ENCODE measurements at regions not wholly inside any gene's neighbourhood (a gene's known extent, or its start where the extent isn't known, plus 50 kb on each side); places are given as distances from the start of the nearest gene placed in this dataset.
A peak's percentile ranks its signal among the peaks of the same experiment; 100 is the strongest.

DNA sequence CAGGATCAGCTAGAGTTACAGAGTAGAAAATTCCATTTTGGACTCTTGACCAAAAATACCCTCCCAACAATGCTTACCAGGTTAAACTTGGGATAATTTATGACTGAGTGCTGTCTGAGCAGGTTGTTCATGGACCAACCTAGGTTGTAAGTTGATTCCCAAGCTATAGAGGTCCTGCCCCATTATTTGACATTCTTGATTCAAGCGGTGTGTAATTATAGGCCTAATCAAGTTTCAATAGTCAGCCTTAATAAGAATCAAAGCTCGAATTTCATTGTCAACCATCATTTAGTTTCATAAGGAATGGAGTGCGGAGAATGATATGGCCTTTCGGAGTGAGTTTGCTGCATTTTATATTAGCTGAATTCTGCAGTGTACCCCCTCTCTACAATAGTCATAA lies 152.8 kb upstream of the FIGN start:
- H3K9ac ChIP-seq (ENCODE audit: low read length) = no peak overlapping the region
- TF ChIP-seq ELF1 (IDR thresholded peaks at IDR 0.05; ENCODE audit: borderline replicate concordance, low read depth) (no peak), SP1 (IDR thresholded peaks at IDR 0.05; ENCODE audit: low read depth) (no peak), POLR2A (IDR thresholded peaks at IDR 0.05; ENCODE audit: borderline replicate concordance, extremely low read depth, insufficient read depth, insufficient read length) (no peak), CEBPB (IDR thresholded peaks at IDR 0.05; ENCODE audit: low read depth) (no peak), EZH2phosphoT487 (IDR thresholded peaks at IDR 0.05; ENCODE audit: borderline replicate concordance) (no peak), EZH2 (IDR thresholded peaks at IDR 0.05) (no peak), TCF7L2 (IDR thresholded peaks at IDR 0.05; ENCODE audit: borderline replicate concordance, extremely low read depth, insufficient read depth, insufficient read length) (no peak)
- H2AFZ ChIP-seq (ENCODE audit: low read depth, low read length, poor library complexity, severe bottlenecking) = no peak overlapping the region
- no peaks in the 10 kb centered on the region for H3K27me3 ChIP-seq (ENCODE audit: insufficient read depth, low read length)
- CTCF ChIA-PET = interaction anchor here (0.8 kb wide), 1 partner anchor 10 kb away, joined by 4 read pairs; no protein-coding TSS in a partner anchor
- DNase-seq (ENCODE audit: low read depth, low spot score) = no peak
- intact Hi-C loops (cut with micrococcal nuclease) = no loop called here
- H3K4me1 ChIP-seq (ENCODE audit: control insufficient read depth in 1 of 2, insufficient read depth in 2 of 2, low read length in 2 of 2) = no peaks in the 10 kb centered on the region
- H4K20me1 ChIP-seq (ENCODE audit: insufficient read depth) = no peaks in the 10 kb centered on the region
- H3K79me2 ChIP-seq (ENCODE audit: insufficient read depth, low read length) = no peaks in the 10 kb centered on the region
- H3K9me3 ChIP-seq (ENCODE audit: control insufficient read depth in 1 of 2, insufficient read depth in 1 of 2, low read depth in 1 of 2, low read length in 2 of 2) = no peaks in the 10 kb centered on the region
- H3K9me2 ChIP-seq (ENCODE audit: insufficient read depth) = no peaks in the 10 kb centered on the region
- no peak for ATAC-seq
- H3K36me3 ChIP-seq (ENCODE audit: control insufficient read depth in 1 of 2, insufficient read depth in 2 of 2, low read length in 2 of 2) = no peaks in the 10 kb centered on the region
- RAD21 ChIA-PET (ENCODE audit: low non-redundant PET in 1 of 2, low total read pairs in 2 of 2, uncharacterized antibody in 2 of 2, unreplicated experiment in 2 of 2) = no interaction called here
- no TSS peak for BruUV-seq (replicated peaks)
- no peak overlapping the region for H3K4me2 ChIP-seq (ENCODE audit: low read length)
- POLR2A ChIA-PET = no interaction called here
- H3K4me3 ChIP-seq (replicated peaks in 1 of 2; ENCODE audit: low read depth in 1 of 2, low read length in 2 of 2) = no peak overlapping the region
- no peak overlapping the region for H3K27ac ChIP-seq (ENCODE audit: low read depth, low read length)

DNA sequence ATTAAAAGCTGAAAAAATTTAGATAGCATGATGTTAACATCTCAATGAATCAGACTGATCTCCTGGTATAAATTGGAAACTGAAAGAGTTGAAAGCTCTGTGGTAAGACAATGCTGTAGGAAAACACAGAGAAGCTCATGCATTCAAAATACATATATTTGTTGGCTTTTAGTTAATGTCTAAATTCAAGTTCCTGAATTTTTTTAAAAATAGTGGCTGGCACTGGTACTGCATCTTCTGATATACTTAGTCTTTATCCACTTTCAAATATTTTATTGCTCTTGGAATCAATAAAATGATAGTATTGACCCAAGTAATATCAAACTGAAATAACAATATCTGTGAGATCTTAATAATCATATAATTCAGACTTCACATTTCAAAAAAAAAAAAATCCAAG lies 151.4 kb upstream of the FIGN start:
- BruUV-seq (replicated peaks) = no TSS peak
- no peak overlapping the region for H3K4me2 ChIP-seq (ENCODE audit: low read length)
- no peak overlapping the region for H3K4me3 ChIP-seq (replicated peaks in 1 of 2; ENCODE audit: low read depth in 1 of 2, low read length in 2 of 2)
- no peaks in the 10 kb centered on the region for H3K4me1 ChIP-seq (ENCODE audit: control insufficient read depth in 1 of 2, insufficient read depth in 2 of 2, low read length in 2 of 2)
- no peak overlapping the region for H3K9ac ChIP-seq (ENCODE audit: low read length)
- H3K9me3 ChIP-seq (ENCODE audit: control insufficient read depth in 1 of 2, insufficient read depth in 1 of 2, low read depth in 1 of 2, low read length in 2 of 2) = no peaks in the 10 kb centered on the region
- DNase-seq (ENCODE audit: low read depth, low spot score) = no peak
- no peaks in the 10 kb centered on the region for H3K9me2 ChIP-seq (ENCODE audit: insufficient read depth)
- no peaks in the 10 kb centered on the region for H3K27me3 ChIP-seq (ENCODE audit: insufficient read depth, low read length)
- H2AFZ ChIP-seq (ENCODE audit: low read depth, low read length, poor library complexity, severe bottlenecking) = no peak overlapping the region
- ChIA-PET POLR2A (no interaction called here), RAD21 (ENCODE audit: low non-redundant PET in 1 of 2, low total read pairs in 2 of 2, uncharacterized antibody in 2 of 2, unreplicated experiment in 2 of 2) (no interaction called here), CTCF (interaction anchor here (0.6 to 1.4 kb wide), 3 partner anchors 8 to 277 kb away, joined by 3 to 9 read pairs (median 4); no protein-coding TSS in a partner anchor)
- H4K20me1 ChIP-seq (ENCODE audit: insufficient read depth) = no peaks in the 10 kb centered on the region
- no peaks in the 10 kb centered on the region for H3K36me3 ChIP-seq (ENCODE audit: control insufficient read depth in 1 of 2, insufficient read depth in 2 of 2, low read length in 2 of 2)
- TF ChIP-seq, protein P1, sequence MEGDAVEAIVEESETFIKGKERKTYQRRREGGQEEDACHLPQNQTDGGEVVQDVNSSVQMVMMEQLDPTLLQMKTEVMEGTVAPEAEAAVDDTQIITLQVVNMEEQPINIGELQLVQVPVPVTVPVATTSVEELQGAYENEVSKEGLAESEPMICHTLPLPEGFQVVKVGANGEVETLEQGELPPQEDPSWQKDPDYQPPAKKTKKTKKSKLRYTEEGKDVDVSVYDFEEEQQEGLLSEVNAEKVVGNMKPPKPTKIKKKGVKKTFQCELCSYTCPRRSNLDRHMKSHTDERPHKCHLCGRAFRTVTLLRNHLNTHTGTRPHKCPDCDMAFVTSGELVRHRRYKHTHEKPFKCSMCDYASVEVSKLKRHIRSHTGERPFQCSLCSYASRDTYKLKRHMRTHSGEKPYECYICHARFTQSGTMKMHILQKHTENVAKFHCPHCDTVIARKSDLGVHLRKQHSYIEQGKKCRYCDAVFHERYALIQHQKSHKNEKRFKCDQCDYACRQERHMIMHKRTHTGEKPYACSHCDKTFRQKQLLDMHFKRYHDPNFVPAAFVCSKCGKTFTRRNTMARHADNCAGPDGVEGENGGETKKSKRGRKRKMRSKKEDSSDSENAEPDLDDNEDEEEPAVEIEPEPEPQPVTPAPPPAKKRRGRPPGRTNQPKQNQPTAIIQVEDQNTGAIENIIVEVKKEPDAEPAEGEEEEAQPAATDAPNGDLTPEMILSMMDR (IDR thresholded peaks at IDR 0.05 in 2 of 3, conservative IDR thresholded peaks at IDR 0.05 in 1 of 3; ENCODE audit: borderline replicate concordance in 1 of 3, insufficient read depth in 1 of 3, low read depth in 2 of 3, low read length in 2 of 3) = peak in 2 of 3 experiments; percentile 23 to 43; a peak in 1 of 6 replicates
- no peak for TF ChIP-seq TCF7L2 (IDR thresholded peaks at IDR 0.05; ENCODE audit: borderline replicate concordance, extremely low read depth, insufficient read depth, insufficient read length)
- TF ChIP-seq, protein P2, sequence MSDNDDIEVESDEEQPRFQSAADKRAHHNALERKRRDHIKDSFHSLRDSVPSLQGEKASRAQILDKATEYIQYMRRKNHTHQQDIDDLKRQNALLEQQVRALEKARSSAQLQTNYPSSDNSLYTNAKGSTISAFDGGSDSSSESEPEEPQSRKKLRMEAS (IDR thresholded peaks at IDR 0.05) = no peak
- intact Hi-C loops (cut with micrococcal nuclease) = no loop called here
- no peaks in the 10 kb centered on the region for H3K79me2 ChIP-seq (ENCODE audit: insufficient read depth, low read length)
- no peak for ATAC-seq
- H3K27ac ChIP-seq (ENCODE audit: low read depth, low read length) = no peak overlapping the region
